ENCODE measurements at regions not wholly inside any gene's neighbourhood (a gene's known extent, or its start where the extent isn't known, plus 50 kb on each side); places are given as distances from the start of the nearest gene placed in this dataset.

DNA sequence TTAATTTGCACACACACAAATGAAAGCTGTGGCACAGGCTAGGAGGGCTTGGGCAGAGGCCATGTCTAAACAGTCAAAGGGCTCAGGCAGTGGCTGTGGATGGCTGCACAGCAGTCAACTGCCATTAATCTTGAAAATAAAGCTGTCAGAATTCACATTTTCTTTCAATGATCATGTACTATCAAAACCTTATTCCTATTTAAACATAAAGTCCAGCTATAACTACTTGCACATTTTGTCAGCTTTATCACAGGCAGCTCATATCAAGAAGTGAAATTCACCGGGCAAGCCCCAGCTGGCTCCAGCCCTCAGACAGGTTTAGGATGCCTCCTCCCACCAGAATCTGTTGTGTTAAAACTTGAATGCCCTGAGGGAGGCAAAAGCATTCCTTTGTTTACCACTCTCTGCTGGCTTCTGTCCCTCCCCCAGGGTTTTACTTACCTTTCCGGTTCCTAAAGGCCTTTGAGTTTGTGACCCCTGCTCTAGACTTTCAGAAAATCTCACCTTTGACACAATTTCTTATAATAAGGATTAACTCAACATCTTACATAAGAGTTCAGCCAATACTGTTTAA, 54.9 kb upstream of the GRAMD2B start:
- no peak for DNase-seq (ENCODE audit: low spot score)

DNA sequence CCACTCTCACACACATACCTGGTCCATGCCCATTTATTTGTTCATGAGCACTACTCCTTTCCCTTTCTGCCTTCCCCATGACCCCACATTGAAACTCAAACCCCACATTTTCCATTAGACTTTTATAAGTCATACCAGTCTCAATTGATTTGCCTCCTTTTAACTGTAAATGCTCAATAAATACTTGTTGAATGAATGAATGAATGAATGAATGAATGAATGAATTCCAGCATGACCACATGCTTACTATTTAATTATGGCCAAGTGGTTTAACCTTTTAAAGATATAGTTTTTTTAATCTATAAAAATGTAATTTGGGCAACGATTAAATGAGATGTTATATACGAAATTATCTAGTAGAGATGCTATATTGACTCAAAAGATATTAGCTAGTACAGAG, 54.1 kb upstream of the GRAMD2B start:
- no peak for DNase-seq (ENCODE audit: low spot score)

DNA sequence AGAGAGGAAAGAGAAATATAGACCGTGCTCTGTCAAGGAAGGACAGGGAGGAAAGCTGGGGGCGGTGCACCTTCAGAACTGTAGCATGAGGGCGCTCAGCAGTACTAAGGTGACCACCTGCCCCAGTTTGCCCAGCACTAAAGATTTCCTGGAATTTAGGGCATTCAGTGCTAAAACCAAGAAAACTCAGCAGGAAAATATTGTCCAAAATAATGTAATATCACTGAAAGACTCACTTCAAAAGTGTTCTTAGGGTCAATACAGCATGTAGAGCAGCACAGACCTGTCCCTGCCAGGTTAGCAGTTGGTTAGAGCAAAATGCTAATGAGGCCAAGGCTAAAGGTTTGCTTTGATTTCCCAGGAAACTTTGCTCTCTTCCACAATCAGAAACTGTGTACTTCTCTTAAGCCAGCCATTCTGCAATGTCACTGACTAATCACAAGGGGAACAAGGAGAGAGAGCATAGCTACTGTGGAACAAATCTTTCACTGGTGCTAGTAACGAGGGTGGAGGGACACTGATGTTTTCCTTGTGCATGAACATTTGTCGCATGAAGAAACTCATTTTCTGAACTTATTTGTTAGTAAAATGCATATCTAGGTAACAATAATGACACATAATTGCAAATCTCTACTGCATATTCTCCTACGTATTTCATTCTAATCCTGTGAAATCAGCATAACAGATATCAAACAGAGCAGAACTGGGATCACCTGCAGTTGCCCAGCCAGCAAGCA, 53.0 kb upstream of the GRAMD2B start:
- DNase-seq (ENCODE audit: low spot score): peak; percentile 38

DNA sequence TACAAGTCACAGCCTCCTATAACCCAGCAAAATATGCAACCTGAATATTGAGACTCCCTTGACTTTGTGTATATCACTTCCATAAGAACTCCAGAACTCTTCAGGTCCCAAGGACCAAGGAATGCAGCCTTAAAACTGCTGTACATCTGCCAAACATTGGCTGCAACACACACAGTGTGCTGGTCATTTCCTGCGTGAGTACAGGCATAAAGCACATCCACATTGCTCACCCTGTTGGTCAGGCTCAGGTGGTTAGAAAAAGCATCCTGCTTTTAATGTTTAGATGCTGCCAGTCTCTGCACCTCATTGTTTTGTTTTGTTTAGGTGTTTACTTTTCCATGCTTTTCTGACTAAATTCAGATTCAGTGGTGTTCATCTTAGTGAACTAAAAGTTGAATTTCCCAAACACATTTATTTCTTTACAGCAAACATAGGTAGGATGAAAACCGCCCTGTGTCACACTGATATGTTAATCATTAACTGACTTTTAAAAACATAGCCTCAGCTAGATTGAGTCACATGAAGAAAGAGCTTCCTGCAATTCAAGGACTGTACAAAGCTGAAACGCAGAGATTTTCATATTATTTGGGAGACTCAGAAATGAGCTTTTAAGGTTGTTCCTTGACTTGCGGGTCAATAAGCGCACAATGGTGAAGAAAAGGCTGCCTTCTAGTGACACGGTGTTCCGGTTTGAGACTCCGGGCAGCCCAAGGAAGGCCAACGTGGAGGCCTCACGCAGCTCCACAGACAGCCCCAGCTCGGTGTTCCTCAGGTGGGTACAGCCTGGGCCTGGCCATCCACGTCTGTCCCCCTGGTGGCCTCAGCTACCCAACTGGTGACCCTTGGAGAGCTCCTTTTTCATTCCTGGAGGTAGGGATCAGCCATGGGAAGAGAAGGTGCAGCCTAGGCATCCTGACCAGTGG, 52.2 kb upstream of the GRAMD2B start:
- peak; percentile 48 for DNase-seq (ENCODE audit: low spot score)

DNA sequence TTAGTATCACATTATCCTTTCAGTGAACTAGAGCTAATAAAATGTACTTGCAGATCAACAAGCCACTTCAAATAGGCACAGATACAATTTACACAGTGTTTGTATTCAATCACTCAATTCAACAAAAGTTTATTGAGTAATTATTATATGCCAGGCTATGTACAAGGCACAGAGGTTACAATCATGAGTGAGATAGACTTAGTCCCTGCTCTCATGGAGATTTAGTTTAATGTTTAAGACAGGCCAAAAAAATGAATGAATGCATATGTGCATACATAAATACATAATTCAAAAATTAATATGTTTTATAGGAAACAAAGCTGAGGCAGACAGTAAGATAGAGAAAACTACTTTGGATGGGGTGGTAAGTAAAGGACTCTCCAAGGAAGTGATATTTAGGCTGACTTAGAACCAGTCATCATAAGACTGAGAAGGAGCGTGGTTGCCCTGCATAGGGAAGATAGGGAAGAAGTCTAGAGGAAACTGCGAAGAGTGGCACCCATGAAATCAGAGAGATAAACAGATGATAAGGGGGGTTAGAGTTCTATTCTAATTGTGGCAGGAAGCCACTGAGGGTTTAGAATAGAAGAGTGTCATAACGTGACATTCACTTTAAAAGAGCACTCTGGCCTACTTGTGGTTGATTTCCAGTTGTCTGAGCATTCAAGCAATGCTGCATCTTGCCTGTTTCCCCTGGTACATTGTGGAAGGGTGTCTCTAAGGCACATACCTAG, 49.7 kb upstream of the GRAMD2B start:
- peak; percentile 64 for DNase-seq (ENCODE audit: low spot score)
